Pancreas (tissue), 10 donors: ENCODE measurements at regions not wholly inside any gene's neighbourhood (a gene's known extent, or its start where the extent isn't known, plus 50 kb on each side); places are given as distances from the start of the nearest gene placed in this dataset.
A peak's percentile ranks its signal among the peaks of the same experiment; 100 is the strongest.

Source experiments
- ATAC-seq, 4 donors: fragments of 200-7000 bp; cut with Tn5 transposase; one replicate each; pipeline versions ENCODE4 v1.8.0 to v1.9.1; 2020; ENCODE audit warnings: mild to moderate bottlenecking in 4 of 4, moderate library complexity in 4 of 4
- DNase-seq, 6 donors: peaks; one replicate each; pipeline ENCODE4 v3.0.0-alpha.2; 2020
- FAIRE-seq: peaks from 2 replicates; lab custom pipeline; 2012; peaks lifted over from hg19 to GRCh38; lab: Jason Lieb, UNC
- H3K27ac ChIP-seq, 4 donors: fragments of 200-600 bp; sonication (generic); 1 replicate in 3 of 4; 2 replicates in 1 of 4; pipeline versions ENCODE4 v1.5.0 to v1.8.0; 2020
- H3K27me3 ChIP-seq, 4 donors: fragments of 200-600 bp; one replicate each; pipeline ENCODE4 v1.8.0; 2021
- H3K36me3 ChIP-seq, 3 donors: fragments of 200-600 bp; sonication (generic) in 1 of 3; one replicate each; pipeline versions ENCODE4 v1.5.0 to v1.8.0; 2020 to 2021
- H3K4me1 ChIP-seq, 3 donors: fragments of 200-600 bp; one replicate each; pipeline ENCODE4 v1.8.0; 2021
- H3K4me3 ChIP-seq, 4 donors: fragments of 200-600 bp; sonication (generic) in 2 of 4; one replicate each; pipeline versions ENCODE4 v1.5.0 to v1.8.0; 2020 to 2021
- H3K9me3 ChIP-seq, 4 donors: fragments of 200-600 bp; one replicate each; pipeline ENCODE4 v1.8.0; 2021
- CTCF ChIP-seq, 4 donors: fragments of 200-600 bp; sonication (generic) in 3 of 4; IDR thresholded peaks; one replicate each; pipeline versions ENCODE4 v1.5.0 to v1.8.0; 2021; ENCODE audit warnings: antibody characterized with exemption in 4 of 4
- WGBS, 2 donors: extraction: QIAGEN DNeasy Blood & Tissue Kit; methylation state at CpG; one replicate each; pipeline ENCODE4 v1.1.7; 2013; 5-methylcytosine and 5-hydroxymethylcytosine counted together
- intact Hi-C, 3 donors: fragments of 100-400 bp; cut with DNase I; formaldehyde crosslinking; loops; one replicate each; pipeline versions ENCODE4 v1.11.1 to v1.14.2; 2022
- donor health status: healthy with polysubstance abuse.
- donor health status: DM: no; HTN: no; CAD: no; lungs with moderate emphysema.
- donor health status: DM: no; HTN: no; CAD: no.
- donor health status: control.
- donor health status: control.
- donor health status: Bipolar disorder and iron deficiency.
- donor health status: DM: yes; HTN: yes; CAD: no.
- donor health status: DM: no; HTN: no; CAD: no.
- donor health status: DM: no; HTN: no; CAD: no.
- donor health status: DM: yes; HTN: yes; CAD: no.

- TF ChIP-seq CTCF (IDR thresholded peaks at IDR 0.05) = no peak
- ATAC-seq = peak in 3 of 4 donors; percentile 57 to 86 (median 68)
- FAIRE-seq = no peak
- H3K36me3 ChIP-seq = no peaks in the 10 kb centered on the region
- peaks cover 0 to 8% (median 7%) of the 10 kb centered on the region in 3 donors for H3K4me1 ChIP-seq
- no peak overlapping the region for H3K4me3 ChIP-seq
- no peaks in the 10 kb centered on the region for H3K27me3 ChIP-seq
- intact Hi-C loops = no loop called here
- 67 to 72% methylated on average over 3 of the region's 3 CpGs for WGBS, 2 donors
- peak overlapping the region in 2 of 4 donors; percentile 25 to 26 for H3K27ac ChIP-seq
- H3K9me3 ChIP-seq = no peaks in the 10 kb centered on the region
- no peak for DNase-seq
These were observed 97.1 kb upstream of the TMEM178A start for GRCh38 chr2:39568561-39569006.

GRCh38 chr2:39570130-39570555 is 95.6 kb upstream of the TMEM178A start:
- intact Hi-C loops = no loop called here
- 91 to 94% methylated on average over 1 of the region's 1 CpG for WGBS, 2 donors
- Histone ChIP-seq H3K4me1 (peaks cover 0 to 8% (median 7%) of the 10 kb centered on the region in 3 donors), H3K9me3 (no peaks in the 10 kb centered on the region), H3K27ac (no peak overlapping the region), H3K27me3 (no peaks in the 10 kb centered on the region), H3K36me3 (no peaks in the 10 kb centered on the region), H3K4me3 (no peak overlapping the region)
- ATAC-seq = no peak
- no peak for FAIRE-seq
- no peak for DNase-seq
- TF ChIP-seq CTCF (IDR thresholded peaks at IDR 0.05) = no peak

- FAIRE-seq (no peak), DNase-seq (no peak), ATAC-seq (no peak)
- H3K4me1 ChIP-seq = peaks cover 0 to 8% (median 7%) of the 10 kb centered on the region in 3 donors
- H3K9me3 ChIP-seq = no peaks in the 10 kb centered on the region
- intact Hi-C loops = no loop called here
- H3K27ac ChIP-seq = no peak overlapping the region
- WGBS, 2 donors = 86% methylated on average over 3 of the region's 3 CpGs
- no peaks in the 10 kb centered on the region for H3K27me3 ChIP-seq
- no peak overlapping the region for H3K4me3 ChIP-seq
- no peaks in the 10 kb centered on the region for H3K36me3 ChIP-seq
- TF ChIP-seq CTCF (IDR thresholded peaks at IDR 0.05) = no peak
These were observed 95.1 kb upstream of the TMEM178A start for GRCh38 chr2:39570614-39571013.

- no peak for TF ChIP-seq CTCF (IDR thresholded peaks at IDR 0.05)
- intact Hi-C loops = no loop called here
- ATAC-seq (peak; percentile 22 to 70 (median 44)), FAIRE-seq (no peak), DNase-seq (no peak)
- H3K36me3 ChIP-seq = no peaks in the 10 kb centered on the region
- no peaks in the 10 kb centered on the region for H3K27me3 ChIP-seq
- no peak overlapping the region for H3K27ac ChIP-seq
- peaks cover 0 to 8% (median 7%) of the 10 kb centered on the region in 3 donors for H3K4me1 ChIP-seq
- H3K9me3 ChIP-seq = no peaks in the 10 kb centered on the region
- no peak overlapping the region for H3K4me3 ChIP-seq
- WGBS, 2 donors = 48 to 52% methylated on average over 6 of the region's 6 CpGs
These were observed 94.5 kb upstream of the TMEM178A start for GRCh38 chr2:39571111-39571731.

- Histone ChIP-seq H3K4me1 (peaks cover 0 to 6% (median 5%) of the 10 kb centered on the region in 3 donors), H3K9me3 (no peaks in the 10 kb centered on the region), H3K36me3 (no peaks in the 10 kb centered on the region), H3K27me3 (no peaks in the 10 kb centered on the region), H3K27ac (no peak overlapping the region), H3K4me3 (no peak overlapping the region)
- intact Hi-C loops = no loop called here
- DNase-seq (no peak), ATAC-seq (no peak), FAIRE-seq (no peak)
- TF ChIP-seq CTCF (IDR thresholded peaks at IDR 0.05) = no peak
- WGBS, 2 donors = 94% methylated on average over 1 of the region's 1 CpG
These were observed 92.4 kb upstream of the TMEM178A start for GRCh38 chr2:39573276-39573675.
